Testis (tissue), 2 donors: ENCODE measurements at regions not wholly inside any gene's neighbourhood (a gene's known extent, or its start where the extent isn't known, plus 50 kb on each side); places are given as distances from the start of the nearest gene placed in this dataset.

Experiments used
- DNase-seq: peaks from one replicate; pipeline ENCODE4 v3.0.0-alpha.2; 2019
- H3K27ac ChIP-seq, 2 donors: fragments of 200-600 bp; sonication (generic); one replicate each; pipeline ENCODE4 v1.5.1; 2019
- H3K27me3 ChIP-seq: fragments of 200-600 bp; sonication (generic); one replicate; pipeline ENCODE4 v1.5.1; 2019
- H3K36me3 ChIP-seq: fragments of 200-600 bp; sonication (generic); one replicate; pipeline ENCODE4 v1.5.1; 2017; ENCODE audit warnings: low read depth; ENCODE audit errors: missing control alignments
- H3K4me1 ChIP-seq: fragments of 200-600 bp; sonication (generic); one replicate; pipeline ENCODE4 v1.5.1; 2019
- H3K4me3 ChIP-seq, 2 donors: fragments of 200-600 bp; sonication (generic); one replicate each; pipeline ENCODE4 v1.5.1; 2017 to 2019
- H3K9me3 ChIP-seq: fragments of 200-600 bp; sonication (generic); one replicate; pipeline ENCODE4 v1.5.1; 2017
- CTCF ChIP-seq, 3 experiments: fragments of 450-650 bp in 2 of 3; fragments of 200-600 bp in 1 of 3; sonication (generic) in 1 of 3; IDR thresholded peaks; one replicate each; pipeline ENCODE4 v1.5.1; 2016 to 2019; ENCODE audit warnings: antibody characterized with exemption in 3 of 3, mild to moderate bottlenecking in 2 of 3, moderate library complexity in 1 of 3
- POLR2A ChIP-seq: fragments of 450-650 bp; IDR thresholded peaks from one replicate; pipeline ENCODE4 v1.6.1; 2017; ENCODE audit warnings: antibody characterized with exemption, mild to moderate bottlenecking, moderate library complexity
- WGBS, 2 donors: methylation state at CpG; one replicate each; pipeline ENCODE4 v1.1.5; 2018; 5-methylcytosine and 5-hydroxymethylcytosine counted together
- intact Hi-C: fragments of 100-400 bp; cut with DNase I; formaldehyde crosslinking; loops from one replicate; pipeline ENCODE4 v1.15.1; 2023; ENCODE audit warnings: low total_unique reads

GRCh38 chr1:91173346-91173890 lies 151.6 kb upstream of the ZNF644 start:
- WGBS, 2 donors = 44 to 51% methylated on average over 9 of the region's 9 CpGs
- H3K4me3 ChIP-seq = no peak overlapping the region
- no peaks in the 10 kb centered on the region for H3K9me3 ChIP-seq
- H3K27ac ChIP-seq = no peak overlapping the region
- DNase-seq = no peak
- H3K27me3 ChIP-seq = no peaks in the 10 kb centered on the region
- intact Hi-C loops = no loop called here
- peaks cover 13% of the 10 kb centered on the region for H3K4me1 ChIP-seq
- TF ChIP-seq POLR2A (no peak), CTCF (IDR thresholded peaks at IDR 0.05) (no peak)
- H3K36me3 ChIP-seq = no peaks in the 10 kb centered on the region

GRCh38 chr1:91172541-91172940 lies 150.7 kb upstream of the ZNF644 start:
- no peaks in the 10 kb centered on the region for H3K27me3 ChIP-seq
- peaks cover 13% of the 10 kb centered on the region for H3K4me1 ChIP-seq
- no peaks in the 10 kb centered on the region for H3K36me3 ChIP-seq
- no peak overlapping the region for H3K4me3 ChIP-seq
- no peak for DNase-seq
- WGBS, 2 donors = 33 to 42% methylated on average over 2 of the region's 2 CpGs
- TF ChIP-seq CTCF (IDR thresholded peaks at IDR 0.05) (no peak), POLR2A (no peak)
- intact Hi-C loops = no loop called here
- no peaks in the 10 kb centered on the region for H3K9me3 ChIP-seq
- no peak overlapping the region for H3K27ac ChIP-seq

GRCh38 chr1:91171898-91172297 lies 150.1 kb upstream of the ZNF644 start:
- no peaks in the 10 kb centered on the region for H3K27me3 ChIP-seq
- H3K9me3 ChIP-seq = no peaks in the 10 kb centered on the region
- H3K36me3 ChIP-seq = no peaks in the 10 kb centered on the region
- H3K4me3 ChIP-seq = no peak overlapping the region
- no peak for DNase-seq
- peaks cover 13% of the 10 kb centered on the region for H3K4me1 ChIP-seq
- WGBS, 2 donors = 38 to 58% methylated on average over 7 of the region's 7 CpGs
- TF ChIP-seq CTCF (IDR thresholded peaks at IDR 0.05) (no peak), POLR2A (no peak)
- no peak overlapping the region for H3K27ac ChIP-seq
- intact Hi-C loops = no loop called here

- Histone ChIP-seq H3K36me3 (no peaks in the 10 kb centered on the region), H3K4me3 (no peak overlapping the region), H3K27me3 (no peaks in the 10 kb centered on the region), H3K4me1 (peaks cover 13% of the 10 kb centered on the region), H3K9me3 (no peaks in the 10 kb centered on the region), H3K27ac (no peak overlapping the region)
- no peak for DNase-seq
- intact Hi-C loops = no loop called here
- TF ChIP-seq POLR2A (no peak), CTCF (IDR thresholded peaks at IDR 0.05) (no peak)
- WGBS, 2 donors = 77 to 82% methylated on average over 4 of the region's 4 CpGs
Observed at GRCh38 chr1:91170571-91170970, 148.7 kb upstream of the ZNF644 start.

GRCh38 chr1:91166106-91166712 lies 144.4 kb upstream of the ZNF644 start:
- H3K27me3 ChIP-seq = no peaks in the 10 kb centered on the region
- H3K27ac ChIP-seq = no peak overlapping the region
- DNase-seq = peak; percentile 79
- H3K4me1 ChIP-seq = no peaks in the 10 kb centered on the region
- peak; percentile 77 to 93 (median 88) for TF ChIP-seq CTCF (IDR thresholded peaks at IDR 0.05)
- TF ChIP-seq POLR2A = no peak
- no peaks in the 10 kb centered on the region for H3K9me3 ChIP-seq
- H3K36me3 ChIP-seq = no peaks in the 10 kb centered on the region
- H3K4me3 ChIP-seq = no peak overlapping the region
- 20 to 23% methylated on average over 6 of the region's 6 CpGs for WGBS, 2 donors
- intact Hi-C loops = no loop called here
